H1 (cell line): ENCODE measurements at regions not wholly inside any gene's neighbourhood (a gene's known extent, or its start where the extent isn't known, plus 50 kb on each side); places are given as distances from the start of the nearest gene placed in this dataset.

Source experiments
- CTCF ChIA-PET: fragments of 300-600 bp; sonication (Branson Sonifier 250); formaldehyde crosslinking; loops from one replicate; lab custom pipeline; 2021; ENCODE audit not compliant: partially characterized antibody; lab: Charles Lee
- POLR2A ChIA-PET: fragments of 300-600 bp; sonication (Branson Sonifier 250); formaldehyde crosslinking; loops from one replicate; lab custom pipeline; 2021; ENCODE audit warnings: inconsistent platforms; ENCODE audit not compliant: partially characterized antibody; lab: Charles Lee
- DNase-seq, 2 experiments: peaks; one replicate each; pipeline versions ENCODE4 v3.0.0 to v3.0.0-alpha.2; 2010 to 2022; ENCODE audit warnings: low spot score in 2 of 2, low read depth in 1 of 2, mixed read lengths in 1 of 2
- FAIRE-seq: peaks from 2 replicates; lab custom pipeline; 2011; peaks lifted over from hg19 to GRCh38; lab: Jason Lieb, UNC
- H2AFZ ChIP-seq: 2 replicates; pipeline ENCODE4 v1.8.1; 2012; ENCODE audit warnings: low read length, inconsistent platforms
- H2AK5ac ChIP-seq: 2 replicates; pipeline ENCODE4 v1.6.1; 2013; ENCODE audit warnings: low read depth, low read length
- H2BK120ac ChIP-seq: replicated peaks from 2 replicates; pipeline ENCODE3; 2013; ENCODE audit warnings: low read depth, low read length, inconsistent platforms
- H2BK12ac ChIP-seq: 2 replicates; pipeline ENCODE4 v1.6.1; 2013; ENCODE audit warnings: low read depth, low read length
- H2BK15ac ChIP-seq: 2 replicates; pipeline ENCODE4 v1.6.1; 2013; ENCODE audit warnings: low read length
- H2BK20ac ChIP-seq: 2 replicates; pipeline ENCODE4 v1.6.1; 2013; ENCODE audit warnings: low read length
- H2BK5ac ChIP-seq: 2 replicates; pipeline ENCODE4 v1.6.1; 2013; ENCODE audit warnings: low read depth, low read length
- H3K14ac ChIP-seq: 2 replicates; pipeline ENCODE4 v1.6.1; 2013; ENCODE audit warnings: inconsistent platforms; ENCODE audit not compliant: insufficient read length
- H3K18ac ChIP-seq: 2 replicates; pipeline ENCODE4 v1.6.1; 2013; ENCODE audit warnings: low read length; ENCODE audit errors: extremely low read depth
- H3K23ac ChIP-seq: 2 replicates; pipeline ENCODE4 v1.6.1; 2013; ENCODE audit warnings: inconsistent platforms; ENCODE audit not compliant: insufficient read length
- H3K23me2 ChIP-seq: 2 replicates; pipeline ENCODE4 v1.6.1; 2013; ENCODE audit warnings: low read depth, low read length
- H3K27ac ChIP-seq: 2 replicates; pipeline ENCODE4 v1.6.1; 2011; ENCODE audit warnings: low read depth, low read length, inconsistent platforms
- H3K27me3 ChIP-seq, 4 experiments: replicated peaks in 1 of 4; 1 replicate in 1 of 4; 2 replicates in 3 of 4; pipeline versions ENCODE4 v1.6.1 to v1.8.1; 2011 to 2013; ENCODE audit warnings: low read length in 3 of 4, mild to moderate bottlenecking in 3 of 4, inconsistent platforms in 2 of 4, mixed read lengths in 2 of 4, moderate library complexity in 1 of 4; ENCODE audit not compliant: control insufficient read depth in 3 of 4, insufficient read depth in 3 of 4; ENCODE audit errors: extremely low read depth in 1 of 4
- H3K36me3 ChIP-seq, 4 experiments: 2 replicates each; pipeline versions ENCODE4 v1.6.1 to v1.8.1; 2011 to 2013; ENCODE audit warnings: mild to moderate bottlenecking in 4 of 4, low read length in 3 of 4, moderate library complexity in 2 of 4, control low read depth in 1 of 4, inconsistent platforms in 1 of 4; ENCODE audit not compliant: insufficient read depth in 4 of 4, control insufficient read depth in 2 of 4
- H3K4ac ChIP-seq: replicated peaks from 2 replicates; pipeline ENCODE3; 2013; ENCODE audit warnings: low read length, low read depth, mixed read lengths, inconsistent platforms; ENCODE audit not compliant: insufficient read length
- H3K4me1 ChIP-seq, 4 experiments: replicated peaks in 1 of 4; 1 replicate in 1 of 4; 2 replicates in 3 of 4; pipeline versions ENCODE4 v1.6.1 to v1.8.1; 2011 to 2013; ENCODE audit warnings: low read length in 3 of 4, inconsistent platforms in 2 of 4, mixed read lengths in 1 of 4; ENCODE audit not compliant: insufficient read depth in 4 of 4, control insufficient read depth in 3 of 4
- H3K4me2 ChIP-seq, 2 experiments: 2 replicates each; pipeline versions ENCODE4 v1.6.1 to v1.8.1; 2011 to 2013; ENCODE audit warnings: low read depth in 2 of 2, low read length in 2 of 2, control low read depth in 1 of 2, inconsistent platforms in 1 of 2, mild to moderate bottlenecking in 1 of 2; ENCODE audit not compliant: insufficient read depth in 1 of 2
- H3K4me3 ChIP-seq, 4 experiments: fragments of 200-600, 300-600 bp in 1 of 4; sonication (generic), shearing (Covaris generic), sonication (Bioruptor Twin) in 1 of 4; 2 replicates each; pipeline versions ENCODE4 v1.5.1 to v1.8.1; 2011 to 2016; ENCODE audit warnings: low read length in 4 of 4, low read depth in 3 of 4, control low read depth in 2 of 4, inconsistent platforms in 2 of 4, mild to moderate bottlenecking in 2 of 4, mixed read lengths in 1 of 4, moderate library complexity in 1 of 4; ENCODE audit not compliant: insufficient read depth in 2 of 4; ENCODE audit errors: extremely low read depth in 1 of 4
- H3K56ac ChIP-seq: replicated peaks from 2 replicates; pipeline ENCODE3; 2013; ENCODE audit warnings: low read depth, mild to moderate bottlenecking, mixed read lengths, low read length, inconsistent platforms; ENCODE audit not compliant: insufficient read length
- H3K79me1 ChIP-seq: 2 replicates; pipeline ENCODE4 v1.6.1; 2013; ENCODE audit warnings: low read depth, low read length, control low read depth
- H3K79me2 ChIP-seq, 2 experiments: 2 replicates each; pipeline versions ENCODE4 v1.6.1 to v1.8.1; 2012 to 2013; ENCODE audit warnings: low read length in 2 of 2, mild to moderate bottlenecking in 2 of 2, inconsistent platforms in 1 of 2; ENCODE audit not compliant: insufficient read depth in 2 of 2, control insufficient read depth in 1 of 2
- H3K9ac ChIP-seq, 4 experiments: replicated peaks in 1 of 4; 1 replicate in 1 of 4; 2 replicates in 3 of 4; pipeline versions ENCODE4 v1.6.1 to v1.8.1; 2011 to 2013; ENCODE audit warnings: low read depth in 3 of 4, low read length in 3 of 4, control low read depth in 2 of 4, mild to moderate bottlenecking in 2 of 4, moderate library complexity in 2 of 4, inconsistent platforms in 1 of 4; ENCODE audit errors: extremely low read depth in 1 of 4
- H3K9me3 ChIP-seq, 2 experiments: 2 replicates each; pipeline versions ENCODE4 v1.6.1 to v1.8.1; 2012 to 2013; ENCODE audit warnings: mild to moderate bottlenecking in 2 of 2, moderate library complexity in 2 of 2, control low read depth in 1 of 2, inconsistent platforms in 1 of 2, low read depth in 1 of 2, low read length in 1 of 2, mixed read lengths in 1 of 2; ENCODE audit not compliant: insufficient read depth in 2 of 2
- H4K20me1 ChIP-seq, 2 experiments: replicated peaks in 1 of 2; 2 replicates each; pipeline versions ENCODE3 to v1.8.1; 2011 to 2013; ENCODE audit warnings: inconsistent platforms in 2 of 2, low read length in 2 of 2, mild to moderate bottlenecking in 1 of 2; ENCODE audit not compliant: insufficient read depth in 2 of 2, control insufficient read depth in 1 of 2
- H4K5ac ChIP-seq: 2 replicates; pipeline ENCODE4 v1.6.1; 2013; ENCODE audit warnings: low read length, low read depth, mixed read lengths, inconsistent platforms; ENCODE audit not compliant: insufficient read length
- H4K8ac ChIP-seq: 2 replicates; pipeline ENCODE4 v1.8.0; 2013; ENCODE audit warnings: mild to moderate bottlenecking, moderate library complexity, low read length, inconsistent platforms; ENCODE audit not compliant: insufficient read depth; ENCODE audit errors: extremely low read depth
- H4K91ac ChIP-seq: replicated peaks from 2 replicates; pipeline ENCODE3; 2013; ENCODE audit warnings: low read length, mixed read lengths, inconsistent platforms; ENCODE audit not compliant: insufficient read length
- BACH1 ChIP-seq: IDR thresholded peaks from 2 replicates; pipeline ENCODE4 v1.6.1; 2012; ENCODE audit warnings: low read length, improper control_type of control experiment
- CEBPB ChIP-seq: IDR thresholded peaks from 2 replicates; pipeline ENCODE4 v1.6.1; 2012; ENCODE audit warnings: low read depth, low read length
- WGBS, 2 experiments: shearing (Covaris generic) in 1 of 2; methylation state at CpG; one replicate each; pipeline versions ENCODE4 v1.1.6 to v1.1.7; 2013 to 2015; ENCODE audit warnings: low lambda C conversion rate in 2 of 2, mixed read lengths in 2 of 2, inconsistent platforms in 1 of 2, low coverage in 1 of 2, missing lambda C conversion rate in 1 of 2; ENCODE audit not compliant: insufficient replicate concordance in 2 of 2, insufficient coverage in 1 of 2, insufficient read length in 1 of 2; ENCODE audit errors: extremely low coverage in 1 of 2, missing lambda C conversion rate in 1 of 2; 5-methylcytosine and 5-hydroxymethylcytosine counted together

DNA sequence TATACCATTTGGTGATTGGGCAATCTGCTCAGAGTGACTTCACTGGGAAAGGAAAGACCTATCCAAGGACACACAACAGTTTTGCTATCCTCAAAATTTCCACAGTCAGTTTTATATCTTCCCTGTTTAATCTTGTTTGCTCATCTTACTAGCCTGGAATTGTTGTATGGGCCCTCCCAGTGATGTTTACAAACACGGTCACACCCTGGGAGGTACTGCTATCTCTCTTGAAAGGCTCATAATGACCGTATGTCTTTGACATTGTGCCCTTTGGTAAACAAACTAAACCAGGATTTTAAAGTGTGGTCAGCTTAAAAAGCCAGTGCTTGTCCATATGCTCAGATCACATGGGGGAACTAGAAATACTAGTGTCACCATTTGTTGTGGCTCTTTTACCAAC lies 277.0 kb downstream of the CDH2 start:
- TF ChIP-seq CEBPB, result peak; percentile 55; the same call in 1 of the 2 replicates
- TF ChIP-seq BACH1, result no peak
- H3K79me1 ChIP-seq, result no peaks in the 10 kb centered on the region
- no peak overlapping the region for H2BK12ac ChIP-seq
- H2BK15ac ChIP-seq, result no peak overlapping the region
- 93% methylated on average over 2 of the region's 2 CpGs; no CpG with 5 or more reads in 1 of the 2 experiments for WGBS, 2 experiments
- H3K23me2 ChIP-seq, result no peaks in the 10 kb centered on the region; the same call in 1 of the 2 replicates
- H3K56ac ChIP-seq, result no peak overlapping the region
- ChIA-PET POLR2A (no interaction called here), CTCF (no interaction called here)
- H3K4ac ChIP-seq, result no peak overlapping the region
- no peaks in the 10 kb centered on the region for H4K20me1 ChIP-seq
- DNase-seq (no peak), FAIRE-seq (no peak)
- H2BK5ac ChIP-seq, result no peak overlapping the region
- H3K23ac ChIP-seq, result no peak overlapping the region
- H3K9ac ChIP-seq, result no peak overlapping the region
- no peak overlapping the region for H4K91ac ChIP-seq
- no peak overlapping the region for H3K4me3 ChIP-seq
- no peak overlapping the region for H3K18ac ChIP-seq
- H3K79me2 ChIP-seq, result no peaks in the 10 kb centered on the region
- no peak overlapping the region for H2BK20ac ChIP-seq
- H2BK120ac ChIP-seq, result no peak overlapping the region
- H3K36me3 ChIP-seq, result no peaks in the 10 kb centered on the region
- H3K4me2 ChIP-seq, result no peak overlapping the region
- no peak overlapping the region for H3K27ac ChIP-seq
- no peak overlapping the region for H3K14ac ChIP-seq
- no peaks in the 10 kb centered on the region for H3K9me3 ChIP-seq
- H3K27me3 ChIP-seq, result no peaks in the 10 kb centered on the region
- H4K5ac ChIP-seq, result no peak overlapping the region
- no peak overlapping the region for H4K8ac ChIP-seq
- H3K4me1 ChIP-seq, result no peaks in the 10 kb centered on the region
- H2AK5ac ChIP-seq, result no peak overlapping the region
- H2AFZ ChIP-seq, result 0 out of 2 replicates have a peak overlapping the region, but pooled peaks have one; percentile 45
